GM11168 (cell line): ENCODE measurements at regions not wholly inside any gene's neighbourhood (a gene's known extent, or its start where the extent isn't known, plus 50 kb on each side); places are given as distances from the start of the nearest gene placed in this dataset.

Experiments
- in situ Hi-C: fragments of 300-500 bp; cut with MboI; formaldehyde crosslinking; loops from one replicate; pipeline ENCODE4 v1.12.0; 2022; ENCODE audit warnings: low sequenced_read_pairs; ENCODE audit not compliant: unreplicated experiment

DNA sequence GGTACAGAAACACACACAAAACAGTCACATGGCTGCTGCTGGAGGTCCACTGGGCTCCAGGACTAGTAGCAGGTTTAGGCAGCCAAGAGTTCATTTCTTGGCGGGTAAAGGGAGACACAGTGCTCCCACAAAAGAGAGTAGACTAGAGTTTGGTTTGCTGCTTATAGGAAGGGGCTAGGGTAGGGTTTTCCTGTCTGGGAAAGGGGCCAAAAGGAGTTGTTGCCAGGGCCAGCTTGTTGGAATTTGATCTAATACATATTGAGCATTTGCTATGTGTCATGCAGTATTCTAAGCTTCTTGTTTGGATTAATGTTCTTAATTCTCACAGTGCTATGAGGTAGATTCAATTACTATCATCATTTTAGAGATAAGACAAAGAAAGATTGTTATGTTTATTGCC, 195.1 kb upstream of the PLET1 start:
- in situ Hi-C loops, result no loop called here

DNA sequence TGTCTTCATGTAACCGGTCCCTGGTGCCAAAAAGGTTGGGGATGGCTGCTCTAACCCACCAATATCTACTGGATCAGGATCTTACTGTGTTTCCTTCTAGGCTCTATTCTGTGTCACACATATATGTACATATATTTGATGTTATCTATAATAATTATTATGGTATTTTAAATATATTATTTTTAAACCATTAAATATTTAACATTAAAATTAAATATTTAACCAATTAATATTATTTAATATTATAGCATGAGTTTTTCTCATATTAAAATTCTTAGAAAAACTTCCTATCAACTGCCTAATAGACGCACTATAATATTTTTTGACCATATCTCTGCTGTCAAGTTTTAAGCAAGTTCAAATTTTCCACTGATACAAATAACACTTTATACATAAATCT, 196.9 kb upstream of the PLET1 start:
- in situ Hi-C loops, result no loop called here

DNA sequence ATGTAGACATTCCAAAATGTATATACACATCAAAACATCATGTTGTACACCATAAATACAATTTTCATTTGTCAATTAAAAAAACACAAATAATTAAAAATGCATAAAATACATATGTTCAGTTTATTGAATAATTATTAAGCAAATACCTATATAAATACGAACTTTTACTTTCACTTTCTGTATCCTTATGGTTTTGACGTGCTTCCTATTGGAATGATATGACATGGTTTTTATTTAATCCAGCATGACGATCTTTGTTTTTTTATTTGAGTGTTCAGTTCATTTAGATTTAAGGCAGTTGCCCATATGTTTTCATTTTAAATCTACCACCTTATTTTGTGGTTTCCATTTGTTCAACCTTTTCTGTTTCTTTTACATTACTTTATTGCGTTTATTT, 198.3 kb upstream of the PLET1 start:
- in situ Hi-C loops, result no loop called here

DNA sequence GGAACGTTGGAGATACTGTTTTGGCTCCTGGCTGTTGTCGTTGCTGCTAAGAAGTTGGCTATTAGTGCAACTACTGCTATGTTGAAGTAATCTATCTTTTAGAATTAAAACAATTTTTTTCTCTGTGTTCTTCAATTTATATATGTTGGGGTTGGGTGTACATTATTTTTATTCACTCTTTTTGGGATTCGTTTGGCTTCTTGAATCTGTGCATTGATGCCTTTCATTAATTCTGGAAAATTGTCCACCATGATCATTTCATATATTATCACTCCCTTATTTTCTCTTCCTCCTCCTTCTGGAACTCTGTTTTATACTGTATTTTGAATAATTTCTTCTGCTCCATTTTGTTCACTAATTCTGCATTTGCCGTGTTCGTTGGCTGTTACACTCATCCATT, 199.5 kb upstream of the PLET1 start:
- in situ Hi-C loops, result no loop called here

DNA sequence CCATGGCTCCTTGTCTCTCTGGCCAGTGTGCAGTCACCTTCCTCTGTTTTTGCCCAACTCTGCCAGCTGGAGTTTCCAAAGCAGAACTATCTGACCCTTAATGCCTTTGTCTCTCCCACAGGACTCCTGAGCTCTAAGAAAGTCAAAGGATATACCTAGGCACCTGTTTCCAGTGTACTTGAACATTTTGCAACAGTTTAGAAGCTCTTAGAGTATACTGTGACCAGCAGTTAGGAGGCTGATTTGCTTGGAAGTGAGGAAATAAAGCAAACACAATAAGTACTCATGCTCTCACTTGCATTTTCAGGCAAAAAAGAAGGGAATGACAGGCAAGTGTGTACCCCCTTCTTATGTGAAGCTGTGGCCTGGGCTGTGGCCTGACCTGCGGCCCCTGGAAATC, 204.3 kb upstream of the PLET1 start:
- in situ Hi-C loops, result no loop called here

DNA sequence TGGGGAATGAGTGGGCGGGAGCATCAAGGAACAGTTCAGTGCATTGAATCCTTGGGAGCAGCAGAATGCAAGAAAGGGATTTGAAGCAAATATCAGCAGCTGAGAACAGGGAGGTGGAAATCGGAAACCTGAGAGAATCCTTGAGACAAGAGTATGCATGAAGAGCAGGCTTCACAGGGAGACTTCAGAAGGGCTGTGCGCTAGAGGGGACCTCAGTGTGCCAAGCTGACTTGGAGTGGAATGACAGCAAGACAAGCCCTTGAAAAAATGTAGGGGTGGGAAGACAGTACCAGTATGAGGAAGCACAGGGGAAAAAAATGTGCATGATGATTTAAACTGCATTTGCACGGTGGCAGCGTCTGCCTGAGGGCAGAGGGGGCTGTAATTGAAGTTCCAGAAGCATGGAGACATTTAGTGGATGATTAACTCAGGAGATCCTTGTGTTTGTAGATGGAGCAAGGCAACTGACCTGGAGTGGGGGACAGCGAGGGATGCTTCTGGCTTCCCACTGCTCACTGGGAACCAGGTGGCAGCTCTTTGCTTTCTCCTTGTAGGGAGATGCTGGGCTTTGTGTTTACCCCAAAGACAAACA, 204.9 kb upstream of the PLET1 start:
- in situ Hi-C loops, result no loop called here

DNA sequence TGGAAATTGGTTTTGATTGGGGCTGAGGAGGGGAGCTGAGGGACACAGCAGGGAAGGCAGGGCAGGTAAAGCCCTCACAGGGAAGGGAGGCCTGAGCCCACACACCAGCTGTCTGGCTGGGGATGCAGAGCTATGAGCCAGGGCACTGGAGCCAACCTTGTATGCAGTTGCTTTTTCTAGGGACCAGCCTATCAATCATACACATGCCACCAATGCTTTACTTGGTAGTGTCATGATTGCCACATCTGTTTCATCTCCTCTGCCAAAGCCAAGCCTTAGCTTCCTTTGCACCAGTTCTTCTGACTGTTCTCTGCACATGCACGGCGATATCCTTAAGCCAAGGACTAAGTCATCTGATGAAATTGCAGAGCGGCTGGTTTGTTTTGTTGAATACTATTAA, 207.1 kb upstream of the PLET1 start:
- in situ Hi-C loops, result no loop called here

DNA sequence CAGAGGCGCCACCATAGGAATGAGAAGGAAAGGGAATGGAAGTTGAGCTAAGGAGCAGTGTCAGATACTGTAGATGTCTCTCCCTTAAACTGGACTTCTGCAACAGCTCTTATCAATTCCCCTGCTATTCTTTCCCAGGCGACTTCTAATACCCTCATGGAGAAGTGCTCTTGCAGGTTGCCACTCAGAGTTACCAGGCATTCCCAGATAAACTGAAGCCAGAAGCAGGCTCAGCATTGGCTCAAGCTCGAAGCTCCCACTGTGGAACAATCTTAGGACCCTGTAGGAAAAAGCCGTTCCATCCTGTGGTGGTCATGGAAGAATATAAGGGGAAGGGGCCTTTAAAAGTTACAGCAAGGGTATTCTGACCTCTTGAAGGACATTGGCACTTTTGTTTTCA, 208.7 kb upstream of the PLET1 start:
- in situ Hi-C loops, result no loop called here

DNA sequence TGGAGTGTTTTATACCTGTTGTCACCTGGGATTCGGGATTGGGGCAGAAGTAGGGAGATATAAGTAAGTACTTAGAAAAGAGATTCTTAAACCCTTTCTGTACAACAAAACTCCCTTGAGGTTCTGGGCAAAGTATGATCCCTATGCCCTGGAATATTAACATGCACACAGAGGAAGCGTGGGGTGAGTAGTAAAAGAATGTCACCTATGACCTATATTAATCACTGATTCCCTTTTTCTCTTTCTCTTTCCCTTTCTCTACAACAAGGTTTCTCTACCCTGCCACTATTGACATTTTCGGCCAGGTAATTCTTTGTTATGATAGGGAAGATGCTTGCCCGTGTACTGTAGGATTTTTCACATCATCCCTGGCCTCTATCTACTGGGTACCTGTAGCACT, 209.7 kb upstream of the PLET1 start:
- in situ Hi-C loops, result no loop called here

DNA sequence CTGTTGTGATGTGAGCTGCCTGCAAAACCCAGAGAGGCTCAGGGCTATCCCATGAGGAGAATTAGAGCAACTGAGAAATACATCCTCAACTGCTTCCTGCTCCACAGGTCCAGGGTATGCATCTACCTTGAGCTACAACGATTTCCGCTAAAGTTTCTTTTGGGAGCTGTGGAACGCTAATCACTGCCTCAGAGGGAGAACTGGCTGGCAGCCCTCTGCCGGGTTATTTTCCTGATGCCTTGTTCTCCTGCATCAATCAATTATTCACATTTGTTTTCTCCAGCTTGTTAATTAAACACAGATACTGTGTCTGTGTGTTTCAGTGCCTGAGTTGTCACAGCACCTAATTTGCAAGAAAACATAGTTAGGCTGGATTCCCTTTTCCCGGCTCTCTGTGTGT, 211.1 kb upstream of the PLET1 start:
- in situ Hi-C loops, result no loop called here

DNA sequence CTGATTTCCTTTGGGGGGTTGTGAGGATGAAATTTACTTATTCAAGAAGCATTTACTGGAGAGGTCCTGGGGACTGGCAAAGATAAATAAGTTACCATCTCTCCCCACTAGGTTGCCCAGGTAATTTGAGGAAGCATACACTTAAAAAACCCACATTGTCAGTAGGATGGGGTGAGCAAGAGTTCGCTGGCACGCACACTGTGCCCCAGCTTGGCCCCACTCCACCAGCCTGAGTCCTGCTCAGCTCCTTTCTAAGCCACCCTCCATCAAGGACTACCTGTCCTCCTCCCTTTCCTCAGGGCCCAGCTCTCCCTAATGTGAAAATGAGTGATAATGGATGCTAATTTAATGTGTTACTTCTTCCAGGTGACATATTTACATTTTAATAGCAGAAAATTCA, 216.5 kb upstream of the PLET1 start:
- in situ Hi-C loops, result no loop called here

DNA sequence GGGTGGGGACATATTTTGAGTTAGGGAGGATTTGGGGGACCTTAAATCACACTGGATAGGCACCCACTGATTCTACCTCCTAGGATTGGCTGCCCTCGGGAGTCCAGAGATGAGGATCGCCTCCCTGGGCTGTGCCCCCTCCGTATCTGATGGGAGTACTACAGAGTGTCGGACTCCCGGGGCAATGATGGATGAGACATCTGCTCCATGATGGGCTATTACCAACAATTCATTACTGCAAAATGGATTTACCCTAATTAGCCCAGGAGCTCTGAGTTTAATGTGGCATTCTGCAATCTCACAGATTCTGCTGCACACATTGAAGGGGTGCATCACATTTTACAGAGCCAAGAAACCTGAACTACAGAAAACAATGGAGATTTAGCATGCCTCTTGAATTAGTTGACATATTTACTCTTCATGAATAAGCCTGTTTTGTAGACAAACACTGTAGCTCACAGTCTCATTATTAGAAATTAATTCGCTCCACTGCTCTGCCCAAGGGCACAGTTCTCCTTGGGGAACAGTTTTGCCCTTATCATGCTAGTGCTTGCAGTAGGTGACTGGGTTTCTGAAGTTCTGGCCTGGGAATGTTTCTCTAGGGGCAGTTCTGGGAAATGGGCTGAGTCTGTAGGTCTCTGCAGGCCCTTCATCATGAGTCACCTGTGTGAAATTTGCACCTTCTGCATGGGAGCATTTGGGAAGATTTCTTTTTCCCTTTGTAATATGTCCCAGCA, 217.1 kb upstream of the PLET1 start:
- in situ Hi-C loops, result no loop called here

DNA sequence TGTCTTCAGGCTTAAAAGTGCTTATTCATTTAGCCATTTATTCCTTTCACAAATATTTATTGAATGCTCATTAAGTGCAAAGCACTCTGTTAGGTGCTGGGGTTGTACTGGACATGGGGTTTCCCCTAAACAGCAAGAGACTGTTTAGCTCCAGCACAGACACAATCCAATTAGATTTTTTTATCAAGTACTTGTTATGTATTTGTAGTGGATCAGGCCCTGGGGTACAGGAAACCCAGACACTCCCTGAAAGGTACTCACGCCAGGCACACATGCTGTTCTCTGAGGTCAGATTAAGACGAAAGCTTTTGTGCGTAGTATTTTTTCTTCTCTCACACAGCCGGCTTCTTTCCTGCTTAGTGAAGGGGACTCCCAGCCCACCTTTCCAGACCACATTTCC, 218.1 kb upstream of the PLET1 start:
- in situ Hi-C loops, result no loop called here

DNA sequence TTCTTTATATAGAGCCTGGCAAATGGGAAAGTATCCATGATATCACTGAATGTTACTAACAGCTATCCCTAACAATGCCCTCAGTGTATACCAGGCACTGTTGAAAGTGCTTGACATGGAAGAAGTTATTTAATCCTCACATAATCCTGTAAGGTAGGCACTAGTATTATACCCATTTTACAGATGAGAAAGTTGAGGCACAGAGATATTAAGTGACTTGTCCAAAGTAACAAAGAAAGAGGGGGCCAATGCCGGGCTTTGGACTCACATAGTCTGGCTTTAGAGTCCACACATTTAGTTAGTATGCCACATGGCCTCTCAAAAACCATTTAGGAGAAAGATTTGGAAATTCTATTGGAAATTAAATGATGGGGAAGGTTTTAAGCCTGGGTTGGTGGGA, 220.8 kb upstream of the PLET1 start:
- in situ Hi-C loops, result no loop called here

DNA sequence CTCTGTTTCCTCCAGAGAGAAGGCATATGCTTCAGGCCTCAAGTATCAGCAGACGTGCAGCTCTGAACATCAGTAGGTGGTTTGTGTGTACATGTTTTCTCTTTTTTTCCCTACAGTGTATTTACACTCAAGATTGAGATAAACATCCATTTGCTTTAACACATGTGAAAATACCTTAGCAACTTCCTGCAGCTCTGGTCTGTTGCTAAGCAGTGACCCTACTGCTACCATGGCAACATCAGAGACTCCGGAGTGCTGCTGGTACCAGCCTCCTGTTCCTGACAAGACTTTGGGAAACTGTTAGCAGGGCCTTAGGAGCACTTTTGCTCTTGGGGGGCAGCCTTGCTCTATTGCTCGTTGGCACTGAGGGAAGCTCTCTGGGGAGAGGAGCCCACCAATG, 221.2 kb upstream of the PLET1 start:
- in situ Hi-C loops, result no loop called here

DNA sequence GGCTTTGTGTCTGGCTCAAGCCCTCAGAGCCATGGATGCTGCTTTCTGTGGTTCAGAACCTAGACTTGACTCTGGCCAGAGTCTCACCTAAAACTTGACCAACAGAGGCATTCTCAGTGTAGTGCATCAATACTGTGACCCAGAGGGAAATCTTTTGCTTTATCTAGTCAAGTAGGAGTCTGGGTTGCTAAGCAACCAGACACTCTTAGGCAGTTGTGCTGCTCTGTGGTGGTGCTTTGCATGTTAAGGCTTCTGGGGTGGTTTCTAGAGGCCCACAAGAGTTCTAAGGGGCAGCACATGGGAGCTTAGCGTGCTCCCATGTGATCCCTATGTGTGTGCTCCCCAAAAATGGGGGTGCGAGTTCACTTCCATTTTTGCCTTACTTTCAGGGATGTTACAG, 224.6 kb upstream of the PLET1 start:
- in situ Hi-C loops, result no loop called here

DNA sequence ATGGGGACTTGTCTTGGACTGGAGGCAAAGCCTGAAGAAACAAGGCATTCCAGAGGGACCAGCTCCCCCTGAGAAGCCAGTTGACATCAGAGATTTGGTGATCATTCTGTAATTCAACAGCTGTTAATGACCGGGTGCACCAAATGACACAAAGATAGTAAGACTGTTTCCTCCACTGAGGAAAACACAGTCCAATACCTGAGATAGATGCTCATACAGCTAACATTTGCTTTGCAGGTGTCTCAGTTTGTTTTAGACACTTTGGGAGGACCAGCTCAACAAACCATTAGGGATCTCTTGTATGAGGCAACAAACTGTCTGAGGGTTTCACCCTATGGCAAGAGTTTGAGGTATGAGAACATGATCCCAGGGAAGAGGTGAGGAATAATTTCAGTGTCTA, 237.2 kb upstream of the PLET1 start:
- in situ Hi-C loops, result no loop called here

DNA sequence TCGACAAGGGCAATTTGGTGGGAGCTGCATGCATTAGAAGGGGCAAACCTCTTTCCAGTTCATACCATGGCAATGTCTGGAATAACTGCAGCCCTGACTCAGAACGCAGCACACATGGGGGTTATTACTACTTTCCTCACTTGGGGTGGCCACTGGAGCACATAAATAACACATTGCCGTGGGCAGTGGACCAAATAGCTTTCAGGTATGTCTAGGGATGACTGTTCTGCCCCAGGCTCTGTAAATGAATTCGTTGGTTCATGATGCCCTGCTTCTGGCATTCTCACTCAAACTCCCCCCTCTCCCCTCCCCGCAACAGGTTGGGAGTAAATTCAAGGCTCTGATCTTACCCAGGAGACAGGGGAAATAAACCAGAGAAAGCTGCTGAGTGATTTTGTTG, 238.0 kb upstream of the PLET1 start:
- in situ Hi-C loops, result no loop called here

DNA sequence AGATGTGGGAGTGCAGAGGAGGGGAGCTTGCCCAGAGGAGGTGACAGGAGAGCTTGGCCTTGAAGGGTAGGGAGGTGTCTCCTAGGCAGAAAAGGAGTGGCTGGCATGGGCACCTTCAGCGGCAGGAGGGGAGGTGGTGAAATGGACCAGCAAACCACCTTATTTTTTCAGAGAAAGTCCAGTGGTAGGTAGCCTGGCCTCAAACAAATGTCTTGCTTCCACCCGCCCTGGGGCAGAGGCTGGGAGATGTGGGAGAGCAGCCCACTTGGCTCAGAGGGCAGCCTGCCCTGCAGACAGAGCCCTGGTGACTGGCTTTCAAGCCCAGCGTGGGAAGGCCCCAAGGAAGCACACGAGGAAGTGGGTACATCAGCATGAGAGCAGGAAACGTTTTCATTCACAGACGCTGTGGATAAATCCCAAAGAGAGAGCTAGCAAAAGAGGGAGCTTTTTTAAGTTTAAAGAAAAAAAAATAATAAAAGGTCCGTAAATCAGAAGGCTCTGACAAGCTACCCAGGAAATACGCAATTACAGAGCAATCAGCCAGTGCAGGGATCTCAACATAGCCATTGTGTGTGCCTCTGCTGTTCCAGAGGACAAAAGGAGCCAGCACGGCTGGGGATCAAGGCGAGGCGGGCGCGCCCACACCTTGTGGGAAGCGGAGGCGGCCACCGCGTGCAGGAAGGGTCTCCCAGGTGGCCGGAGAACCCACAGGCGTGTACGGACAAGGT, 238.7 kb upstream of the PLET1 start:
- in situ Hi-C loops, result no loop called here

DNA sequence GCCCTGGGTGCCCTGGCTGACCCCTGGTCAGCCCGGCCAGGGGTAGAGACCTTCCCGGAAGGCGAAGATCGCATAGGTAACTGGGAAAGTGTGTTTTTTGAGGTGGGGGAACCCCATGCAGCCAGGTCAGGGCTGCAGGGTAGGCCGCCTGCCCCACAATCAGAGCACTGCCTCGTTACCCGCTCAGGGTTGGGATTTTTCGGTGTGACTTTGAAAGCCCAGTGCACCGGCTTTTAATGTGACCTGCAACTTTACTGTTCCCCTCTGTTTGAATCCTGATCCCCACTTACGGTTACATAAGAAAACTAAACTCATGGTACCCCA, 239.2 kb upstream of the PLET1 start:
- in situ Hi-C loops, result no loop called here

DNA sequence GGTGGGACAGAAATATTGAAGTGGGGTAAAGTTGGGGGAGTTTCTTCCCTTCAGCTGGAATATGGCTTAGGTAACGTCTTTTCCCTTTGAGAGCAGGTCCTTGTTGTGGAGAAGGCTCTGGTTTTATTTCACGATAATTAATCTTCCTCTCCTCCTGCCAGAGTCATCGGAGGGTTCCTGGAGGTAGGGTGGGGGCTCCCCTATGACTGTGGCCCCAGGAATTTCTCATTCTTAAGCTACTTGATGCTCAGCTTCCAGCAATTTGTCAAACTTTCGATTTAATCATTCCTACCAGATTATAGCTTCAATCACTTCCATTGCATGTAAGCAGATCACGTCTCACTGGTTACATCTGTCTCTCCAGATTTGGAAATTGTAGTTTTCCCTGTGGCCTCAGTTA, 242.8 kb upstream of the PLET1 start:
- in situ Hi-C loops, result no loop called here

DNA sequence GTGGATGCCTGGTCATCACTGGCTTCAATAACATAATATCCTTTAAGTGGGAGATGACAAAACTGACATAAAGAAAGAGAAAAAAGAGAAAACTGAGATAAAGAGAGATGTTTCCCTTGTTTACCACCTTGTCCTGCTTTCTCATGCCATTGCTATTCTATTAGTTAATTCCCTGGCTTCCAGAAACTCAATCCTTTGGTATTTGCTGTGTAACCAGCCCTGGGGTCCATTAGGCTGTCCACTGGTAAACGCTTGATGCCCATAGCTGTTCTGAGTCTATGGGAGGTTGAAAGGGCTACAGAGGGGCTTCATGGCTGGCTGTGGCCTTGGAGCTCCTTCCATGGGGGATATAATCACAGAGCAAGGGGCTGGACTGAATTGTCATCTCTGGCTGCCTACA, 243.4 kb upstream of the PLET1 start:
- in situ Hi-C loops, result no loop called here
